Testis (tissue), 2 donors: ENCODE measurements at regions not wholly inside any gene's neighbourhood (a gene's known extent, or its start where the extent isn't known, plus 50 kb on each side); places are given as distances from the start of the nearest gene placed in this dataset.

Experiments
- CTCF ChIP-seq, 3 experiments: fragments of 450-650 bp in 2 of 3; fragments of 200-600 bp in 1 of 3; sonication (generic) in 1 of 3; IDR thresholded peaks; one replicate each; pipeline ENCODE4 v1.5.1; 2016 to 2019; ENCODE audit warnings: antibody characterized with exemption in 3 of 3, mild to moderate bottlenecking in 2 of 3, moderate library complexity in 1 of 3
- POLR2A ChIP-seq: fragments of 450-650 bp; IDR thresholded peaks from one replicate; pipeline ENCODE4 v1.6.1; 2017; ENCODE audit warnings: antibody characterized with exemption, mild to moderate bottlenecking, moderate library complexity

GRCh38 chr6:214428-214827, 77.9 kb upstream of the DUSP22 start:
- TF ChIP-seq CTCF (IDR thresholded peaks at IDR 0.05) = no peak
- no peak for TF ChIP-seq POLR2A
